ENCODE measurements at regions not wholly inside any gene's neighbourhood (a gene's known extent, or its start where the extent isn't known, plus 50 kb on each side); places are given as distances from the start of the nearest gene placed in this dataset.
A peak's percentile ranks its signal among the peaks of the same experiment; 100 is the strongest.

GRCh38 chr11:43567396-43567975 is 113.1 kb upstream of the HSD17B12 start:
- H3K27ac ChIP-seq: no peak overlapping the region
- ATAC-seq (peak; percentile 35 to 53), DNase-seq (no peak)
- H3K4me3 ChIP-seq: no peak overlapping the region
- no peaks in the 10 kb centered on the region for H3K9me3 ChIP-seq
- H3K27me3 ChIP-seq (ENCODE audit: low read depth): peaks cover 30% of the 10 kb centered on the region
- intact Hi-C loops (cut with DNase I): no loop called here
- no peaks in the 10 kb centered on the region for H3K4me1 ChIP-seq
- TF ChIP-seq CTCF (IDR thresholded peaks at IDR 0.05): peak; percentile 69
- H3K36me3 ChIP-seq: no peaks in the 10 kb centered on the region

GRCh38 chr11:43573233-43573632 is 107.3 kb upstream of the HSD17B12 start:
- Histone ChIP-seq H3K4me3 (no peak overlapping the region), H3K4me1 (peaks cover 18% of the 10 kb centered on the region), H3K9me3 (no peaks in the 10 kb centered on the region), H3K36me3 (no peaks in the 10 kb centered on the region), H3K27ac (no peak overlapping the region), H3K27me3 (ENCODE audit: low read depth) (peaks cover 70% of the 10 kb centered on the region)
- no peak for ATAC-seq
- TF ChIP-seq CTCF (IDR thresholded peaks at IDR 0.05): peak; percentile 32
- no peak for DNase-seq
- intact Hi-C loops (cut with DNase I): no loop called here

- TF ChIP-seq CTCF (IDR thresholded peaks at IDR 0.05): no peak
- Histone ChIP-seq H3K27me3 (ENCODE audit: low read depth) (peaks cover 76% of the 10 kb centered on the region), H3K9me3 (no peaks in the 10 kb centered on the region), H3K4me1 (peaks cover 18% of the 10 kb centered on the region), H3K27ac (no peak overlapping the region), H3K36me3 (no peaks in the 10 kb centered on the region), H3K4me3 (no peak overlapping the region)
- intact Hi-C loops (cut with DNase I): no loop called here
- no peak for DNase-seq
- ATAC-seq: no peak
Measured at GRCh38 chr11:43573873-43574272, 106.7 kb upstream of the HSD17B12 start.

- DNase-seq (no peak), ATAC-seq (no peak)
- Histone ChIP-seq H3K9me3 (no peaks in the 10 kb centered on the region), H3K27me3 (ENCODE audit: low read depth) (peaks cover 82% of the 10 kb centered on the region), H3K4me3 (no peak overlapping the region), H3K4me1 (peaks cover 24% of the 10 kb centered on the region), H3K36me3 (no peaks in the 10 kb centered on the region), H3K27ac (no peak overlapping the region)
- TF ChIP-seq CTCF (IDR thresholded peaks at IDR 0.05): no peak
- intact Hi-C loops (cut with DNase I): no loop called here
Measured at GRCh38 chr11:43574411-43574810, 106.1 kb upstream of the HSD17B12 start.

- no peaks in the 10 kb centered on the region for H3K9me3 ChIP-seq
- H3K36me3 ChIP-seq: no peaks in the 10 kb centered on the region
- intact Hi-C loops (cut with DNase I): no loop called here
- H3K4me3 ChIP-seq: peak overlapping the region; percentile 33
- no peak for TF ChIP-seq CTCF (IDR thresholded peaks at IDR 0.05)
- peak; percentile 13 to 26 for ATAC-seq
- H3K4me1 ChIP-seq: peaks cover 28% of the 10 kb centered on the region
- DNase-seq: no peak
- H3K27me3 ChIP-seq (ENCODE audit: low read depth): peaks cover 90% of the 10 kb centered on the region
- H3K27ac ChIP-seq: no peak overlapping the region
Measured at GRCh38 chr11:43574949-43575912, 105.3 kb upstream of the HSD17B12 start.
